Loucy (cell line): ENCODE measurements at regions not wholly inside any gene's neighbourhood (a gene's known extent, or its start where the extent isn't known, plus 50 kb on each side); places are given as distances from the start of the nearest gene placed in this dataset.

ENCODE experiments used
- CTCF ChIP-seq: fragments of 200-600 bp; sonication (generic); conservative IDR thresholded peaks from 2 replicates; pipeline ENCODE4 v1.5.1; 2014; ENCODE audit warnings: mild to moderate bottlenecking, antibody characterized with exemption, low read length
- EZH2phosphoT487 ChIP-seq: fragments of 200-600 bp; IDR thresholded peaks from 2 replicates; pipeline ENCODE4 v1.6.1; 2018; ENCODE audit warnings: antibody characterized with exemption, mild to moderate bottlenecking, moderate library complexity, borderline replicate concordance

GRCh38 chr6:137787016-137787415, 80.0 kb upstream of the TNFAIP3 start:
- no peak for TF ChIP-seq CTCF
- TF ChIP-seq EZH2phosphoT487, result no peak
